Hepatocyte (in vitro differentiated cells): ENCODE measurements at regions not wholly inside any gene's neighbourhood (a gene's known extent, or its start where the extent isn't known, plus 50 kb on each side); places are given as distances from the start of the nearest gene placed in this dataset.

Source experiments
- EZH2 ChIP-seq: fragments of 200-600 bp; sonication (generic); IDR thresholded peaks from 2 replicates; pipeline ENCODE4 v1.6.1; 2016; ENCODE audit warnings: antibody characterized with exemption, mild to moderate bottlenecking, borderline replicate concordance
- TF ChIP-seq, protein P1 (sequence below): fragments of 200-600 bp; sonication (generic); IDR thresholded peaks from 2 replicates; pipeline ENCODE4 v1.5.1; 2016; ENCODE audit warnings: antibody characterized with exemption, mild to moderate bottlenecking; ENCODE audit not compliant: poor library complexity

GRCh38 chr3:145032791-145033190, 1061.2 kb downstream of the DIPK2A start:
- TF ChIP-seq EZH2, result no peak
- TF ChIP-seq, protein P1, sequence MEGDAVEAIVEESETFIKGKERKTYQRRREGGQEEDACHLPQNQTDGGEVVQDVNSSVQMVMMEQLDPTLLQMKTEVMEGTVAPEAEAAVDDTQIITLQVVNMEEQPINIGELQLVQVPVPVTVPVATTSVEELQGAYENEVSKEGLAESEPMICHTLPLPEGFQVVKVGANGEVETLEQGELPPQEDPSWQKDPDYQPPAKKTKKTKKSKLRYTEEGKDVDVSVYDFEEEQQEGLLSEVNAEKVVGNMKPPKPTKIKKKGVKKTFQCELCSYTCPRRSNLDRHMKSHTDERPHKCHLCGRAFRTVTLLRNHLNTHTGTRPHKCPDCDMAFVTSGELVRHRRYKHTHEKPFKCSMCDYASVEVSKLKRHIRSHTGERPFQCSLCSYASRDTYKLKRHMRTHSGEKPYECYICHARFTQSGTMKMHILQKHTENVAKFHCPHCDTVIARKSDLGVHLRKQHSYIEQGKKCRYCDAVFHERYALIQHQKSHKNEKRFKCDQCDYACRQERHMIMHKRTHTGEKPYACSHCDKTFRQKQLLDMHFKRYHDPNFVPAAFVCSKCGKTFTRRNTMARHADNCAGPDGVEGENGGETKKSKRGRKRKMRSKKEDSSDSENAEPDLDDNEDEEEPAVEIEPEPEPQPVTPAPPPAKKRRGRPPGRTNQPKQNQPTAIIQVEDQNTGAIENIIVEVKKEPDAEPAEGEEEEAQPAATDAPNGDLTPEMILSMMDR, result no peak
